Left lung (tissue), 4 donors: ENCODE measurements at regions not wholly inside any gene's neighbourhood (a gene's known extent, or its start where the extent isn't known, plus 50 kb on each side); places are given as distances from the start of the nearest gene placed in this dataset.

Experiments used
- ATAC-seq: fragments of 200-7000 bp; cut with Tn5 transposase; one replicate; pipeline ENCODE4 v1.9.1; 2020; ENCODE audit warnings: moderate library complexity
- DNase-seq, 4 donors: peaks; one replicate each; pipeline ENCODE4 v3.0.0-alpha.2; 2013 to 2020
- H3K27ac ChIP-seq, 2 donors: fragments of 200-600 bp; sonication (generic) in 1 of 2; one replicate each; pipeline versions ENCODE4 v1.5.0 to v1.8.0; 2020 to 2021
- H3K27me3 ChIP-seq, 2 donors: fragments of 200-600 bp; sonication (generic) in 1 of 2; one replicate each; pipeline versions ENCODE4 v1.5.0 to v1.8.0; 2020 to 2021
- H3K36me3 ChIP-seq, 2 donors: fragments of 200-600 bp; sonication (generic) in 1 of 2; one replicate each; pipeline versions ENCODE4 v1.5.0 to v1.8.0; 2020 to 2021
- H3K4me1 ChIP-seq, 2 donors: fragments of 200-600 bp; one replicate each; pipeline ENCODE4 v1.8.0; 2021
- H3K4me3 ChIP-seq, 2 donors: fragments of 200-600 bp; sonication (generic) in 1 of 2; one replicate each; pipeline versions ENCODE4 v1.5.0 to v1.8.0; 2020 to 2021; ENCODE audit warnings: mild to moderate bottlenecking in 1 of 2
- H3K9me3 ChIP-seq, 2 donors: fragments of 200-600 bp; sonication (generic) in 1 of 2; one replicate each; pipeline versions ENCODE4 v1.5.0 to v1.8.0; 2020 to 2021
- intact Hi-C, 2 donors: fragments of 100-400 bp; cut with DNase I; formaldehyde crosslinking; loops; one replicate each; pipeline versions ENCODE4 v1.11.2 to v1.14.2; 2022
- TF ChIP-seq, protein P1 (sequence below), 2 donors: fragments of 200-600 bp; sonication (generic) in 1 of 2; IDR thresholded peaks; one replicate each; pipeline versions ENCODE4 v1.5.0 to v1.8.0; 2021; ENCODE audit warnings: antibody characterized with exemption in 2 of 2
- donor health status: DM: no; HTN: yes; CAD: no.
- donor health status: DM: no; HTN: no; CAD: no.

DNA sequence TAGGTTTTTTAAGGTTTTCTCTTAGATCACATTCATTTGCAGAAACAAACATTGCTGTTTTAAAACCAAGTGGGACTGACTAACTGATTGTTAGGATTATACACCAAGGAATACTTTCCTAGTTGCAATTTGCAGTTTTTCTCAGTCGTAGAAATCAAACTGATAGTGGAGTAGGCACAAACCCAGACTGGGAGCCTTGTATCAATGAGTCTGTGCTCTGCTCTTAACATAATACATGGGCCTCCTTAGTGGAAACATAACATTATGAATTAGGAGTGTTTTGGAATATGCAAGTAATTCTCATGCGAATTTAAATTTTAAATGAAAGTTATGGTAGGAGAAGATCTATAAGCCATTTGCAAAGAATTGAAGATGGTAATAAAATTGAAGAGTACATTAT, 223.5 kb downstream of the CLCN4 start:
- intact Hi-C loops, result no loop called here
- H3K4me3 ChIP-seq, result no peak overlapping the region
- peaks cover 0 to 8% of the 10 kb centered on the region in 2 donors for H3K9me3 ChIP-seq
- no peak overlapping the region for H3K27ac ChIP-seq
- ATAC-seq, result no peak
- no peaks in the 10 kb centered on the region for H3K36me3 ChIP-seq
- no peaks in the 10 kb centered on the region for H3K27me3 ChIP-seq
- H3K4me1 ChIP-seq, result no peaks in the 10 kb centered on the region
- TF ChIP-seq, protein P1, sequence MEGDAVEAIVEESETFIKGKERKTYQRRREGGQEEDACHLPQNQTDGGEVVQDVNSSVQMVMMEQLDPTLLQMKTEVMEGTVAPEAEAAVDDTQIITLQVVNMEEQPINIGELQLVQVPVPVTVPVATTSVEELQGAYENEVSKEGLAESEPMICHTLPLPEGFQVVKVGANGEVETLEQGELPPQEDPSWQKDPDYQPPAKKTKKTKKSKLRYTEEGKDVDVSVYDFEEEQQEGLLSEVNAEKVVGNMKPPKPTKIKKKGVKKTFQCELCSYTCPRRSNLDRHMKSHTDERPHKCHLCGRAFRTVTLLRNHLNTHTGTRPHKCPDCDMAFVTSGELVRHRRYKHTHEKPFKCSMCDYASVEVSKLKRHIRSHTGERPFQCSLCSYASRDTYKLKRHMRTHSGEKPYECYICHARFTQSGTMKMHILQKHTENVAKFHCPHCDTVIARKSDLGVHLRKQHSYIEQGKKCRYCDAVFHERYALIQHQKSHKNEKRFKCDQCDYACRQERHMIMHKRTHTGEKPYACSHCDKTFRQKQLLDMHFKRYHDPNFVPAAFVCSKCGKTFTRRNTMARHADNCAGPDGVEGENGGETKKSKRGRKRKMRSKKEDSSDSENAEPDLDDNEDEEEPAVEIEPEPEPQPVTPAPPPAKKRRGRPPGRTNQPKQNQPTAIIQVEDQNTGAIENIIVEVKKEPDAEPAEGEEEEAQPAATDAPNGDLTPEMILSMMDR (IDR thresholded peaks at IDR 0.05), result no peak
- DNase-seq, result no peak

DNA sequence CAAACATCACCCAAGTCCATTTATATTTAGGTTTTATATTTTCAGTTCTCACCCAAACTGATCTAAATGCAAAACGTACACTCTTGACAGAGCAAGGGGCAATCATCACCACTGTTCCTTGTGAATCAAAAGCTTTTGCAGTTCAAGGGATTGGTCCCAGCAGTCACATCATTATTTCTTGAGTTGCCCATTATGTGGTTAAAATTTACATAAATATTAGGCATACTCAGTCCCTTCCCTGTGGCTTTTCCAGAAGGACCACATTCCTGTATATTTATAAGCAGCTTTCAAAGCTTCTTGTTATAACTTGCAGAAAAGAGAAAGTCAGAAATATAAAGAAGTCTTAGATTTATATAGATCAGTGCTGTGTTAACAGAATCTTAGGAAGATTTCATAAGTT, 224.4 kb downstream of the CLCN4 start:
- DNase-seq, result no peak
- H3K9me3 ChIP-seq, result peaks cover 0 to 6% of the 10 kb centered on the region in 2 donors
- no peak overlapping the region for H3K4me3 ChIP-seq
- intact Hi-C loops, result no loop called here
- H3K27ac ChIP-seq, result no peak overlapping the region
- no peak for ATAC-seq
- TF ChIP-seq, protein P1 (IDR thresholded peaks at IDR 0.05), result no peak
- no peaks in the 10 kb centered on the region for H3K4me1 ChIP-seq
- H3K36me3 ChIP-seq, result no peaks in the 10 kb centered on the region
- no peaks in the 10 kb centered on the region for H3K27me3 ChIP-seq

DNA sequence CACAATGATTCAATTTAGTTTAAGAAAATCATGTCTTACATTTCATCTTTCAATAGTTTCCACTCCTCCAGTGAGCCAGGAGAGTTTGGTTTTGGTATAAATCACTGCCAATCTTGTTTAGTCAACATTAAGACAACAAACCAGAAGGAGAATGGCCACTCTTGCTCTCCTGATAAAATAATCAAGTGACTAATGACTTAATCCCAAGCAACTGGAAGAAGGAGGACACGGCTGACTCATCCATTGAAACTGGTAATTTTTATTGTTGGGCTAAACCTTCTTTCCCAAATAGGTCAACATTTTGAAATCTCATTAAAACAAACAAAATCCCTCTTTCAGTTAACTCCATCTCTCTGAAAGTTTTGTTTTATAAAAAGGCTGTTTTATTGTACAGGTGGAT, 230.2 kb downstream of the CLCN4 start:
- no peaks in the 10 kb centered on the region for H3K9me3 ChIP-seq
- ATAC-seq (no peak), DNase-seq (no peak)
- no peak overlapping the region for H3K27ac ChIP-seq
- intact Hi-C loops, result no loop called here
- no peaks in the 10 kb centered on the region for H3K4me1 ChIP-seq
- TF ChIP-seq, protein P1 (IDR thresholded peaks at IDR 0.05), result no peak
- no peaks in the 10 kb centered on the region for H3K36me3 ChIP-seq
- no peaks in the 10 kb centered on the region for H3K27me3 ChIP-seq
- no peak overlapping the region for H3K4me3 ChIP-seq

DNA sequence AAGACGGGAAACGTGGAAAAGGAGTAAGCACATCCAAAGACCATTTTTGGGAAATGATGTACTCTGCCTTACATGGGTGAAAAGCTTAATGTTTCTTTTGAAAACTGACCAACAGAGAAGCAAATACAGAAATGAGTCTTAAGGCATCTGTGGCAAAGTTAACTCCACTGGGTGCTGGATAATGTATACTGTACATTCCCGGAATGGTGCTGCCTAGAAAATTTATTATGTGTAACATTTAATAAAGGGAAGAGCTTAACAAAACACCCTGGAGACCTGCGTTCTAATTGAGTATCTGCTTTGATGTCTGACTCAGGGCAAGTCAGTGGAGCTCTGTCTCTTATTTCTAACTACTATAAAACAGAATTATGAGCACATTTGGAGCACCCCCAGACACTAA, 230.2 kb downstream of the MID1 start:
- ATAC-seq (no peak), DNase-seq (no peak)
- no peak overlapping the region for H3K4me3 ChIP-seq
- TF ChIP-seq, protein P1 (IDR thresholded peaks at IDR 0.05), result no peak
- no peaks in the 10 kb centered on the region for H3K36me3 ChIP-seq
- H3K4me1 ChIP-seq, result no peaks in the 10 kb centered on the region
- no peaks in the 10 kb centered on the region for H3K9me3 ChIP-seq
- no peak overlapping the region for H3K27ac ChIP-seq
- intact Hi-C loops, result no loop called here
- H3K27me3 ChIP-seq, result no peaks in the 10 kb centered on the region

DNA sequence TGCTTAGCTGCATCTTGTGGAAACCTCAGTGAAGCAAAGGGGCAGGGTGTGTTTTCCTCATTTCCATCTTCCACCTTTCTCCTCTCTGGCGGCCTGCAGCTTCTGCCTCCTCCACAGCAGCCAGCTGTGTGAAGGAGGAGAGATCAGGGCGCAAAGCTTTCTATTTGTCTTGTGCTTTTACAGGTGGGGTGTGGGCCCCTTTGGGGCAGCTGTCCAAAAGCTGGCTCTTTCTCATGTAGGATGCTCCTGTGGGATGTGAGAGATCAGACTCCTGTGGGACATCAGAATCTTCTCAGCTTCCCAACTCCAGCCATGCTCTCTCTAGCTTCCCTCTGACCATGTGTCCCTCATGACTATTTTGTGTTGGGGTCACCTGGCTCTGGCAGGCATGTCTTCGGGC, 227.1 kb downstream of the MID1 start:
- TF ChIP-seq, protein P1 (IDR thresholded peaks at IDR 0.05), result no peak
- Histone ChIP-seq H3K4me1 (no peaks in the 10 kb centered on the region), H3K27me3 (no peaks in the 10 kb centered on the region), H3K9me3 (no peaks in the 10 kb centered on the region), H3K36me3 (no peaks in the 10 kb centered on the region), H3K27ac (no peak overlapping the region), H3K4me3 (no peak overlapping the region)
- DNase-seq (no peak), ATAC-seq (no peak)
- intact Hi-C loops, result no loop called here
